C4-2B (cell line): ENCODE measurements at regions not wholly inside any gene's neighbourhood (a gene's known extent, or its start where the extent isn't known, plus 50 kb on each side); places are given as distances from the start of the nearest gene placed in this dataset.

Experiments used
- CTCF ChIP-seq: fragments of 450-650 bp; conservative IDR thresholded peaks from 2 replicates; pipeline ENCODE4 v1.5.1; 2017; ENCODE audit warnings: mild to moderate bottlenecking
- ZFX ChIP-seq: fragments of 450-650 bp; IDR thresholded peaks from 2 replicates; pipeline ENCODE4 v1.6.1; 2017

GRCh38 chr11:25758145-25758661 is 573.7 kb upstream of the ANO3 start:
- TF ChIP-seq CTCF (no peak), ZFX (no peak)
